H1 (cell line): ENCODE measurements at regions not wholly inside any gene's neighbourhood (a gene's known extent, or its start where the extent isn't known, plus 50 kb on each side); places are given as distances from the start of the nearest gene placed in this dataset.

Source experiments
- BRCA1 ChIP-seq: IDR thresholded peaks from 2 replicates; pipeline ENCODE4 v1.6.1; 2012; ENCODE audit warnings: low read depth, low read length, improper control_type of control experiment
- TF ChIP-seq, protein P1 (sequence below): fragments of 300-600 bp; sonication (generic); IDR thresholded peaks from 2 replicates; pipeline ENCODE4 v1.7.1; 2012; ENCODE audit warnings: low read length, moderate library complexity, mild to moderate bottlenecking, inconsistent platforms; ENCODE audit not compliant: insufficient replicate concordance

DNA sequence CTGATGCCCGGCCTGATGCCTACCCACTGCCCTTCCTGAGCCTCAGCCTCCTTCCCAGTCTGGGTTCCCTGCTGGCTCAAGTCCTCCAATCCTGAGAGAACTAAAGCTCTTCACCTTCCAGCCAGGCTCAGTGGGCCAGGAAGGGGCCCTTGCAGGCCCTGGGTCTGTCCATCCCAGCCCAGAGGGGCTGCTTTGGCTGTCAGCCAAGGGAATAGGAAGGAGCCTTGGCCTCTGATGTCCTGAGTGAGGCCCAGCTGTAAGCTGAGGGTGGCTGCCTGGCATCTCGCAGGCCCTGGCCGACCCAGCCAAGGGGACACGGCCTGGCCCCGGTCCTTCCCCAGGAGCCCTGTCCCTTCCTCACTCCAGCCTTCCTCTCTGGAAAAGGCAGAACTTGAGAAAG is 83.4 kb downstream of the DHCR7 start (continued):
- no peak for TF ChIP-seq BRCA1
- TF ChIP-seq, protein P1, sequence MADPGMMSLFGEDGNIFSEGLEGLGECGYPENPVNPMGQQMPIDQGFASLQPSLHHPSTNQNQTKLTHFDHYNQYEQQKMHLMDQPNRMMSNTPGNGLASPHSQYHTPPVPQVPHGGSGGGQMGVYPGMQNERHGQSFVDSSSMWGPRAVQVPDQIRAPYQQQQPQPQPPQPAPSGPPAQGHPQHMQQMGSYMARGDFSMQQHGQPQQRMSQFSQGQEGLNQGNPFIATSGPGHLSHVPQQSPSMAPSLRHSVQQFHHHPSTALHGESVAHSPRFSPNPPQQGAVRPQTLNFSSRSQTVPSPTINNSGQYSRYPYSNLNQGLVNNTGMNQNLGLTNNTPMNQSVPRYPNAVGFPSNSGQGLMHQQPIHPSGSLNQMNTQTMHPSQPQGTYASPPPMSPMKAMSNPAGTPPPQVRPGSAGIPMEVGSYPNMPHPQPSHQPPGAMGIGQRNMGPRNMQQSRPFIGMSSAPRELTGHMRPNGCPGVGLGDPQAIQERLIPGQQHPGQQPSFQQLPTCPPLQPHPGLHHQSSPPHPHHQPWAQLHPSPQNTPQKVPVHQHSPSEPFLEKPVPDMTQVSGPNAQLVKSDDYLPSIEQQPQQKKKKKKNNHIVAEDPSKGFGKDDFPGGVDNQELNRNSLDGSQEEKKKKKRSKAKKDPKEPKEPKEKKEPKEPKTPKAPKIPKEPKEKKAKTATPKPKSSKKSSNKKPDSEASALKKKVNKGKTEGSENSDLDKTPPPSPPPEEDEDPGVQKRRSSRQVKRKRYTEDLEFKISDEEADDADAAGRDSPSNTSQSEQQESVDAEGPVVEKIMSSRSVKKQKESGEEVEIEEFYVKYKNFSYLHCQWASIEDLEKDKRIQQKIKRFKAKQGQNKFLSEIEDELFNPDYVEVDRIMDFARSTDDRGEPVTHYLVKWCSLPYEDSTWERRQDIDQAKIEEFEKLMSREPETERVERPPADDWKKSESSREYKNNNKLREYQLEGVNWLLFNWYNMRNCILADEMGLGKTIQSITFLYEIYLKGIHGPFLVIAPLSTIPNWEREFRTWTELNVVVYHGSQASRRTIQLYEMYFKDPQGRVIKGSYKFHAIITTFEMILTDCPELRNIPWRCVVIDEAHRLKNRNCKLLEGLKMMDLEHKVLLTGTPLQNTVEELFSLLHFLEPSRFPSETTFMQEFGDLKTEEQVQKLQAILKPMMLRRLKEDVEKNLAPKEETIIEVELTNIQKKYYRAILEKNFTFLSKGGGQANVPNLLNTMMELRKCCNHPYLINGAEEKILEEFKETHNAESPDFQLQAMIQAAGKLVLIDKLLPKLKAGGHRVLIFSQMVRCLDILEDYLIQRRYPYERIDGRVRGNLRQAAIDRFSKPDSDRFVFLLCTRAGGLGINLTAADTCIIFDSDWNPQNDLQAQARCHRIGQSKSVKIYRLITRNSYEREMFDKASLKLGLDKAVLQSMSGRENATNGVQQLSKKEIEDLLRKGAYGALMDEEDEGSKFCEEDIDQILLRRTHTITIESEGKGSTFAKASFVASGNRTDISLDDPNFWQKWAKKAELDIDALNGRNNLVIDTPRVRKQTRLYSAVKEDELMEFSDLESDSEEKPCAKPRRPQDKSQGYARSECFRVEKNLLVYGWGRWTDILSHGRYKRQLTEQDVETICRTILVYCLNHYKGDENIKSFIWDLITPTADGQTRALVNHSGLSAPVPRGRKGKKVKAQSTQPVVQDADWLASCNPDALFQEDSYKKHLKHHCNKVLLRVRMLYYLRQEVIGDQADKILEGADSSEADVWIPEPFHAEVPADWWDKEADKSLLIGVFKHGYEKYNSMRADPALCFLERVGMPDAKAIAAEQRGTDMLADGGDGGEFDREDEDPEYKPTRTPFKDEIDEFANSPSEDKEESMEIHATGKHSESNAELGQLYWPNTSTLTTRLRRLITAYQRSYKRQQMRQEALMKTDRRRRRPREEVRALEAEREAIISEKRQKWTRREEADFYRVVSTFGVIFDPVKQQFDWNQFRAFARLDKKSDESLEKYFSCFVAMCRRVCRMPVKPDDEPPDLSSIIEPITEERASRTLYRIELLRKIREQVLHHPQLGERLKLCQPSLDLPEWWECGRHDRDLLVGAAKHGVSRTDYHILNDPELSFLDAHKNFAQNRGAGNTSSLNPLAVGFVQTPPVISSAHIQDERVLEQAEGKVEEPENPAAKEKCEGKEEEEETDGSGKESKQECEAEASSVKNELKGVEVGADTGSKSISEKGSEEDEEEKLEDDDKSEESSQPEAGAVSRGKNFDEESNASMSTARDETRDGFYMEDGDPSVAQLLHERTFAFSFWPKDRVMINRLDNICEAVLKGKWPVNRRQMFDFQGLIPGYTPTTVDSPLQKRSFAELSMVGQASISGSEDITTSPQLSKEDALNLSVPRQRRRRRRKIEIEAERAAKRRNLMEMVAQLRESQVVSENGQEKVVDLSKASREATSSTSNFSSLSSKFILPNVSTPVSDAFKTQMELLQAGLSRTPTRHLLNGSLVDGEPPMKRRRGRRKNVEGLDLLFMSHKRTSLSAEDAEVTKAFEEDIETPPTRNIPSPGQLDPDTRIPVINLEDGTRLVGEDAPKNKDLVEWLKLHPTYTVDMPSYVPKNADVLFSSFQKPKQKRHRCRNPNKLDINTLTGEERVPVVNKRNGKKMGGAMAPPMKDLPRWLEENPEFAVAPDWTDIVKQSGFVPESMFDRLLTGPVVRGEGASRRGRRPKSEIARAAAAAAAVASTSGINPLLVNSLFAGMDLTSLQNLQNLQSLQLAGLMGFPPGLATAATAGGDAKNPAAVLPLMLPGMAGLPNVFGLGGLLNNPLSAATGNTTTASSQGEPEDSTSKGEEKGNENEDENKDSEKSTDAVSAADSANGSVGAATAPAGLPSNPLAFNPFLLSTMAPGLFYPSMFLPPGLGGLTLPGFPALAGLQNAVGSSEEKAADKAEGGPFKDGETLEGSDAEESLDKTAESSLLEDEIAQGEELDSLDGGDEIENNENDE, result no peak
